ENCODE measurements at regions not wholly inside any gene's neighbourhood (a gene's known extent, or its start where the extent isn't known, plus 50 kb on each side); places are given as distances from the start of the nearest gene placed in this dataset.

- no peak for DNase-seq
Measured at GRCh38 chr7:46530081-46530750, 609.1 kb upstream of the IGFBP3 start.

DNA sequence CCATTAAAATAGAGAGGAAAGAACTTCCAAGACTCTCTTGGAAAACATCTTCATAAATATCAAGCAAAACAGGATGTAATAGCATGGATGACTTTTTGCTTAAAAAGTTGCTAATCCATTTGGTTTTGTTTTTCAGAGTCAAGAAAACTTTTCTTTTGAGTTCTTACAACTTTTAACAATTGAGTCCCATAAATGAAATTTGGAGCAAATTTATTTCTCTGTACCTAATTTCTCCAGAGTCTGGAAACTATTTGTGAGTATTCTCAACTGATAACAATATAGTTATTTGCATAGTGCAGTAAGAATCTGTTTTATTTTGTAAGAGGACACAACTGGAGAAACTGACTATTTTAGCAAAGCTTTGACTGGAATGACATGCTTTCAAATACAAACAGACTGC lies 606.3 kb upstream of the IGFBP3 start:
- DNase-seq = no peak

DNA sequence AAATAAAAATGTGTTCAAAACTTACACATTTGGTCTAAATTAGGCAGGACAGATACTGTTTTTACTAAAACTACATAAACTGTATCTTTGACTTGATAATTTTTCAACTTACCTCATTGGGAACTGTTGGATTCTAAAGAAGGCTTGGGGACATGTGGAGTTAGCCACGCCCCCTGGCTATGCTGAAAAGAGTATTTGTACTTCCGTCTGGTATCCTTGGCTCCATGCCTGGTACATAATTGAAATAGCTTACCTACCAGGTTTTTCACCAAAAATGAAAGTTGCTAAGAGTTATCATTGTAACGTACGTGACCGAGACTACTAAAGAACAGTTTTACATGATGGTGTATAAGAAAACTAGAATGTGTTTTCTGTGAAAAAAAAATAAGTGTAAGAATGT lies 604.8 kb upstream of the IGFBP3 start:
- no peak for DNase-seq

DNA sequence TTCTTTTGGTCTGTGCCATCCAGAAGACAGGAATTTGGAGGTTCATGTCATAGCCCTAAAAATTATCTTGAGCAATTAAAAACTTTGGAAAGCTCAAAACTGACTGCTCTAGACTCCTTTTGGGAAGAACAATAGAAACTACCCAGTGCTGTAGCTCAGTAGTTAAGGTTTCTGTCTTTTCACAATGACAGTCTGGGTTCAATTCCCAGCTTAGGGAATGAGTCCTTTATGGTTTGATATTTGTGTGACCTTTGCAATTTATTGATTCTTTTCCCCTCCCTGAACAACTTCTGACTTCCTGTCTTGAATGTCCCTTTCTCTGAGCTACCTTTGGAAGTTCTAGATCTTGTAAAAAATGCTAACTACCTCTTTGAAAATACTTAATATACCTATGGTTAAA lies 603.3 kb upstream of the IGFBP3 start:
- no peak for DNase-seq

- DNase-seq = no peak
Measured at GRCh38 chr7:46522354-46522906, 601.4 kb upstream of the IGFBP3 start.

DNA sequence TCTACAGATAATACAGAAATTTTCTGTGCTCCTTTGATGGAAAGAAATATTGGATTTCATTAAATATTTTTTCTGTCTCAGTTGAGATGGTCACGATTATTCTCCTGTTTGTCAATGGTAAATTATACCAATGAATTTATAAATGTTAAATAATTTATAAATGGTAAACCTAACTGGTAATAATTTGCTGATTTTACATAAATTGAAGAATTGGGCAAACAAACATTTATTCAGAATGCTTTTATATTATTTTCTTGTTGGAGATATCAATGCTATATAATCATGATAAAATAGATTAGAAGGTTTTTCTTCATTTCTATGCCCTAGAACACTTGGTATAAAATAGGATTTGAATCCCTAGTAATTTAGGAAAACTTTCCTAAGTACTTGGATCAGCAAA lies 597.6 kb upstream of the IGFBP3 start:
- DNase-seq = no peak

DNA sequence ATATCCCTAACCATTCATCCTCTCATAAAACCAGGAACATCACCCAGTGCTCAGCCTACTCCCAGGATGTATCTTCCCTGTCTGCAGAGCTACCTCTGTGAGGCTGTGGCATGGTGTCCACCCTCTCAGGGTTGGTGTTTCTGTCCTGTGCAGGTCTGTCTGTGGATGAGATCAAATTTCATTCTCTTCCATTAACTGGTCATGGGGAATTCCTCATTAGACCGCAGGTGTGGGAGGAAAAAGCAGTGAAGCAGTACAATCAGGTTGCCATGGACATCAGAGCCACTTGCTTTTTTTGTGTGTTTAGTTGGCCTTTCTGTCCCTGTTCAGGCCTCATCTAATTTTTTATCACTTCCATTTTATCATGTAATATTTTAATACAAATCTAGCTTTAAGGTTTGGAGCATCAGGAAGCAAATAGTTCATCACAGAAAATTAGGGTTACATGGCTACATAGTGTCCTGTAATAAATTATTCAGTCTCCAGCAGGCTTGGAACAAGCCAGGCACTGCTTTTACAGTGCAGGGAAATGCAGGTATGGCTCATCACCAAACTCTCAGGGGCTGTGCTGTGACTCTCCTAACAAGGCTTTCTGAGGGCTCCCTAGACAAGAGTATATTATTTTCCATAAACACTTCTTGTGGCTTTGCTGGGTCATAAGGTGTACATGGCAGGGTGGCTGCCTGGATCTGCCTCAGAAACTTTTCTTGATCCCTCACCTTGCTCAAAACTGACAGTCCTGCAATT lies 594.9 kb upstream of the IGFBP3 start:
- DNase-seq = no peak

GRCh38 chr7:46513447-46513848 lies 592.4 kb upstream of the IGFBP3 start:
- no peak for DNase-seq

DNA sequence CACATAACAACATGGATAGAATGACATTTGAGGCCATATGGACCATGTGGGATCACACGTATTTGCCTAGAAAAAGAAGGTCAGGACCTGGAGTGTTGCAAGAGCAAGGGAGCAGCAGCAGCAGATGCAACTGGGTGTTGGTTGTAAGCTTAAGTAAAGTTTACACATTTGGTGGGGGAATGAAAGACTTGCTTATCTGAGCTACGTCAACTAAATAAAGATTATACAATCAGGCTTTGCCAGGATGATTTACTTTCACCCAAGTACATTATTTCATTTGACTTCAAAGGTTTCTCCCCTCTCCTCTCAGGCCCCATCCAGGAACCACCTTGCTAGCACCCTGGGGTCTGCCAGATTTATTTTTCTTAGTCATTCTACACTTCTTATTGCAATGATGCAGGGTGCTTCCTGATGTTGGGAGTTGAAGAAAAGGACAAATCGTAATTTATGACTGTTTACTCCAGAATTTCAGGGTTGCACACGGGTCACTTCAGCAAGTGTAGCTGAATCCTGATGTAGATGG lies 591.9 kb upstream of the IGFBP3 start:
- DNase-seq = no peak

- no peak for DNase-seq
Measured at GRCh38 chr7:46511442-46512215, 590.6 kb upstream of the IGFBP3 start.

DNA sequence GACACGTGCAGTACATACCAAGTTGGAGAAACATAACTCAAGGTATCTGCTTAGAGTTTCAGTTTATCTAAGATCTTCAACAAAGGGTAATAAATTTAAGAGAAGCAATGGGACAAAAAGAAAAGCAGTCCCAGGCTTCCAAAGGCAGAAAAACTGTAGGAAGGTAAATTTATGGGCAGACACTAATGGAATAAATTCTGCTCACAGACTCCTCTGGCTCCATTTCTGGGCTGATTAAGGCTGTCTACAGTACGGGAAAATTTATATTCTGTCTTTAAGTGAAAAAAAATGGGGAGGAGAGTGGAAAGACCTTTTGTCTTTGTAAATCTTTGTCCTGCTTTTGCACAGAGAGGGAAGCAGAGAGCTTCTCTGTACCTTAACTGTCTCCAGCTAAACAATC lies 587.5 kb upstream of the IGFBP3 start:
- DNase-seq = no peak

DNA sequence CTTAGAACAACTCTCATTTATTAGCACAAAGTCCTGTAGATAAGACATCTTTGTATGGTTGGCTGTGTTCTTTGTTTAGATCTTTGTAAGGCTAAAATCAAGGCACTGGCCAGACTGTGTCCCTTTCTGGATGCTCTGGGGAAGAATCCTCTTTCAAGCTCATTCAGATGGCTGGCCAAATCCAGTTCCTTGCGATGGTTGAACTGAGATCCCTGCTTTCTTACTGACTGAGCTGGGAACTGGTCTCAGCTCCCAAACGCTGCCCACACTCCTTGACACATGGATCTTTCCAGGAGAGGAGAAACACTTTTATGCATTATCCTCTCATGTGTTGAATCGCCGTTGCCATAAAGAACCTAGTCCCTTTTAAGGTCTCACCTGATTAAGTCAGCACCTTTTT lies 586.5 kb upstream of the IGFBP3 start:
- DNase-seq = no peak

- no peak for DNase-seq
Measured at GRCh38 chr7:46494441-46494840, 573.4 kb upstream of the IGFBP3 start.

DNA sequence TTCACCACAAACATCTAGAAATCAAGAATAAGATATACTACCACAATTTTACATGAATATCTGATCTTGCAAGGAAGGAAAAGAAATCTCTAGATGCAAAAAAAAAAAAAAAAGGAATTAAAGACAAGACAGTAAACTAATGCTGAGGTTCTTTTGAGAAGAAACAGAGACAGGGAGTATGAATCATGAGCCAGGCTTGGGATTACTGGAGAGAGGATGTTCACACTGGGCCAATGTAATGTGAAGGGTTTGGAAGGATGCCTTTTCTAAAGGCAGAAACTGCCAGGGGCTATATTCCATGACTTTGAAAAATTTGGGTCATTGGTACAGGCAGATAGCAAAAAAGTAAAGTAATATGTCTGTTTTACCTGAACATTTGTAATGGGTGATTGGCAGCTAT lies 573.0 kb upstream of the IGFBP3 start:
- no peak for DNase-seq

DNA sequence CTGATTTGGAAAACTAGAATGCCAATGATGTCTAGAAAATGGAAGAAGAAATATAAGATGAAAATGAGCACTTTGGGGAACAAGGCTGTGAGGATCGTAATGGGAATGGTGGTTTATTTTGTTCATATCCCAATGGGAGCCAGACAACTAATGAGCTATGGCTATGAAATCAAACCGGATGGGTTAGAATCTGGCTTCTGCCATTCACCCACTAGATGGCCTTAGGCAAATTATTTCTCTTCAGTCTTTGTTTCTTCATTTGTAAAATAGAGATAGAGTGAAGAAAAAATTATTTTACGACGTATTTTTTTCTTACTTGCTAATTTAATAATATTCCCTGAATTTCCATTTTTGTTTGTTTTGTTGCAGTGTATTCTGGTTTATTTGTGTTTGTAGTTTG lies 572.1 kb upstream of the IGFBP3 start:
- no peak for DNase-seq

DNA sequence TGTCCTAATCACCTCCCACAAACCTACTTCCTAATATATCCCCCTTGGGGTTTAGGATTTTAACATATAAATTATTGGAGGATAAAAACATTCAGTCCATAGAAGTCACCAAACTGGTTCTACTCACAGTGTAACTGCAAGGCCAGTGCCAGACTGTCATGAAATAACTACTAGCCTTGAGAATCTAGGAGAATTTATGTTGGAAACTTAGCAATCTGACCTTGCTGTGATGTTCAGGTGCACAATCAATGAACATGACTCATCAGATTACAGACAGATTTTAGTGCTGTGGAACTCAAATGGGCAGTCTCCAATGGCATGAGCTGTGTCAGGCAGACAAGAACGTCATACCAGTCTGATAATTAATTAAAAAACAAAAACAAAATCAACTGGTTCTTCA lies 571.4 kb upstream of the IGFBP3 start:
- no peak for DNase-seq

- no peak for DNase-seq
Measured at GRCh38 chr7:46490406-46490805, 569.3 kb upstream of the IGFBP3 start.

DNA sequence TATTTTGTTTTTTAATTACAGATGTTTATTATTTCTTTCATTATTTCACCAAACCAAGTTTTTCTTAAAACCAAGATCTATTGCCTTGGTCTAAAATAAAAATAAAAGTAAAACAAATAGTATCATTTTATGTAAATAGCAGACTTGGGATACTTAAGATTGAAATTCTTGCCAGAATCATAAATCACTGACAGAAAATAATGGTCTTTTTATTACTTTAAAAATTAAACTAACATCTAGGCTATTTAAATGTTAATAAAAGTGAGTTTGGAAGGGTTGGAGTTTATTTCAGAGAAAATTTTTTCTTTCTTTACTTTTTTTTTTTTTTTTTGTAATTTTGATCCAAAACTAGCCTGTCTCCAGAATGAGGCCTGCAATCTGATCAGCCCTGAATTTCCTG lies 568.0 kb upstream of the IGFBP3 start:
- DNase-seq = no peak

- no peak for DNase-seq
Measured at GRCh38 chr7:46488607-46489006, 567.5 kb upstream of the IGFBP3 start.

DNA sequence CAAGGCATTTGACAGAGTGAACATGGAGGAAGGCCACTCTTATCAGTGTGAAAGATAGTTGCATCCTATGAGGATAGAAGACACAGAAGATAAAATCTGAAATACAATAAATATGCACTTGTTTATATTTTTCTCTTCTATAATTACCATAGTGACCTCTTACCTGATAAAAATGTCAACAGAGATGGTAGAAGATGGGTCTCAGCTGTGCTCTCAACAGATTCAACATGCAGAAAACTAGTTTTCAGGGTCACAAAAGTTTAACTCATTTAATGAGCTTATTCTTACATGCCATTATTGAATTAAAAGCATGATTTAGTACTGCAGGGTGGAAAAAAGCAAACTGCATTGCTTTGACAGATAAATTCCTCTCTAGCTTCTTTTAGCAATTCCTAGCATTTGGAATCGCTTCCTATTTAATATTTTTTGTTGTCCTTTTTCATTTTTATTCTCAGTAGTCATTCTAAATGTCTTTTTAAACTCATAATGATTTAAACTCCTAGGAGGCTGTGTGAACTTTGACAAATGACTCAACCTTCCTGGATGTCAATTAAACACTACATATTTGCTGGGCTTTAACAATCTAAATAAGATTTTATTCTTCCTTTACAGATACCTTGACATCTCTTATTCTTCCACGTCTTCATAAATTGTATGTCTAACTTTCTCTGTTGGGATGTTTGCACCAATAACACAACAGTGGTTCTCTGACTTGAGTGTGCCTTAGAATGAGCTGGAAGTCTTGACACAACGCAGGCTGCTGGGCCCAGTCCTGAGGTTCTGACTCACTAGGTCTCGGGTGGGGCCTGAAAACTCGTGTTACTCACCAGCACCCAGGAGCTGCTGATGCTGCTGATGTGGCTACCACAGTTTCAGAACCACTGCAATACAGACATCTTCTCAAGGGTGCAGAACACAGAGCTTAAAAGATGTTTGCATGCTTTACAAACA lies 565.5 kb upstream of the IGFBP3 start:
- no peak for DNase-seq

GRCh38 chr7:46485481-46486065 lies 564.5 kb upstream of the IGFBP3 start:
- no peak for DNase-seq

DNA sequence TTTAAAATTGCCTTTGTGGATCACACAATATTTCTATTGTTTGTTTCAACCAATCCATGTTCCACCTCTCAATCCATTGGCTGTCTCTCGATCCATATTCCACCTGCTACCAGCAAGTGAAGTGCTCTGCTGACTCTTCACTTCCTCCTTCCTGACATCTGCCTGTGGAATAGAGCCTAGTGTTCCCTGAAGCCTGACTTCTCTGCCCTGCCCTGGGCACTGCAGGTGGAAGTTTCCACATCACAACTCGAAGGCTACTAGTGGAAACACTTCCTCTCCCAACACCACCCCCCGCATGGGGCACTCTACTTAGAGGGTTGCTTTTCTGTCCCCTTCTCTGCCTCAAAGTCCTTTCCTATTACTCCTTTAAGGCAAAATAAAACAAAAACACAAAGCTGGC lies 563.8 kb upstream of the IGFBP3 start:
- DNase-seq = no peak

Measured in effector CD8-positive, alpha-beta T cell (primary cell).